Loucy (cell line): ENCODE measurements at regions not wholly inside any gene's neighbourhood (a gene's known extent, or its start where the extent isn't known, plus 50 kb on each side); places are given as distances from the start of the nearest gene placed in this dataset.

Source experiments
- H2AFZ ChIP-seq: fragments of 200-600 bp; sonication (generic); 2 replicates; pipeline ENCODE4 v1.6.0; 2016; ENCODE audit warnings: antibody characterized with exemption, mild to moderate bottlenecking, low read length, moderate library complexity
- H3F3A ChIP-seq: fragments of 200-600 bp; 2 replicates; pipeline ENCODE4 v1.6.0; 2016; ENCODE audit warnings: antibody characterized with exemption, low read depth, mild to moderate bottlenecking
- H3K27me3 ChIP-seq: fragments of 200-600 bp; sonication (generic); 2 replicates; pipeline ENCODE4 v1.6.1; 2014; ENCODE audit warnings: low read length, mild to moderate bottlenecking; ENCODE audit not compliant: insufficient read depth, poor library complexity, severe bottlenecking
- H3K36me3 ChIP-seq: fragments of 200-600 bp; sonication (generic); 2 replicates; pipeline ENCODE4 v1.6.1; 2016; ENCODE audit warnings: low read length; ENCODE audit not compliant: insufficient read depth
- H3K4me1 ChIP-seq: fragments of 200-600 bp; sonication (generic); 2 replicates; pipeline ENCODE4 v1.5.1; 2014; ENCODE audit warnings: low read length, mild to moderate bottlenecking; ENCODE audit not compliant: insufficient read depth, poor library complexity, severe bottlenecking
- H3K4me2 ChIP-seq: fragments of 200-600 bp; sonication (generic); 2 replicates; pipeline ENCODE4 v1.6.0; 2014; ENCODE audit warnings: antibody characterized with exemption, low read length, low read depth, mild to moderate bottlenecking; ENCODE audit not compliant: poor library complexity, severe bottlenecking
- H3K4me3 ChIP-seq: fragments of 200-600 bp; sonication (generic); 2 replicates; pipeline ENCODE4 v1.5.1; 2014; ENCODE audit warnings: low read length, mild to moderate bottlenecking, mixed read lengths; ENCODE audit not compliant: poor library complexity, severe bottlenecking
- H3K79me2 ChIP-seq: fragments of 200-600 bp; sonication (generic); 2 replicates; pipeline ENCODE4 v1.6.1; 2014; ENCODE audit warnings: low read length; ENCODE audit not compliant: insufficient read depth
- H3K9ac ChIP-seq: fragments of 200-600 bp; sonication (generic); 2 replicates; pipeline ENCODE4 v1.6.0; 2014; ENCODE audit warnings: mild to moderate bottlenecking, low read depth, low read length, moderate library complexity; ENCODE audit not compliant: poor library complexity, severe bottlenecking
- H3K9me2 ChIP-seq: fragments of 200-600 bp; sonication (generic); replicated peaks from 2 replicates; pipeline ENCODE4 v1.6.1; 2016; ENCODE audit warnings: low read depth, low read length, mixed read lengths
- H3K9me3 ChIP-seq: fragments of 200-600 bp; sonication (generic); 2 replicates; pipeline ENCODE4 v1.6.1; 2014; ENCODE audit warnings: mild to moderate bottlenecking, antibody characterized with exemption, low read length, low read depth; ENCODE audit not compliant: insufficient read depth
- H4K20me1 ChIP-seq: fragments of 200-600 bp; sonication (generic); 2 replicates; pipeline ENCODE4 v1.6.0; 2014; ENCODE audit warnings: antibody characterized with exemption, low read length, mild to moderate bottlenecking; ENCODE audit not compliant: insufficient read depth, poor library complexity, severe bottlenecking
- CTCF ChIP-seq: fragments of 200-600 bp; sonication (generic); conservative IDR thresholded peaks from 2 replicates; pipeline ENCODE4 v1.5.1; 2014; ENCODE audit warnings: mild to moderate bottlenecking, antibody characterized with exemption, low read length
- EZH2phosphoT487 ChIP-seq: fragments of 200-600 bp; IDR thresholded peaks from 2 replicates; pipeline ENCODE4 v1.6.1; 2018; ENCODE audit warnings: antibody characterized with exemption, mild to moderate bottlenecking, moderate library complexity, borderline replicate concordance

GRCh38 chr6:85185977-85186376, 263.9 kb upstream of the NT5E start:
- no peak overlapping the region for H2AFZ ChIP-seq
- H3K9ac ChIP-seq, result no peak overlapping the region
- no peaks in the 10 kb centered on the region for H3K27me3 ChIP-seq
- H3F3A ChIP-seq, result no peaks in the 10 kb centered on the region
- no peaks in the 10 kb centered on the region; the same call in 1 of the 2 replicates for H3K9me3 ChIP-seq
- no peaks in the 10 kb centered on the region for H4K20me1 ChIP-seq
- no peaks in the 10 kb centered on the region for H3K9me2 ChIP-seq
- no peak for TF ChIP-seq CTCF
- no peak for TF ChIP-seq EZH2phosphoT487
- no peaks in the 10 kb centered on the region for H3K36me3 ChIP-seq
- H3K79me2 ChIP-seq, result no peaks in the 10 kb centered on the region
- H3K4me3 ChIP-seq, result no peak overlapping the region
- H3K4me2 ChIP-seq, result no peak overlapping the region
- H3K4me1 ChIP-seq, result no peaks in the 10 kb centered on the region

- no peak for TF ChIP-seq CTCF
- TF ChIP-seq EZH2phosphoT487, result no peak
- no peak overlapping the region for H3K4me3 ChIP-seq
- H3K4me1 ChIP-seq, result no peaks in the 10 kb centered on the region
- H3K9ac ChIP-seq, result no peak overlapping the region
- no peaks in the 10 kb centered on the region for H4K20me1 ChIP-seq
- no peak overlapping the region for H3K4me2 ChIP-seq
- H2AFZ ChIP-seq, result no peak overlapping the region
- H3K36me3 ChIP-seq, result no peaks in the 10 kb centered on the region
- H3K79me2 ChIP-seq, result no peaks in the 10 kb centered on the region
- no peaks in the 10 kb centered on the region for H3K9me2 ChIP-seq
- H3K27me3 ChIP-seq, result no peaks in the 10 kb centered on the region
- no peaks in the 10 kb centered on the region for H3K9me3 ChIP-seq
- H3F3A ChIP-seq, result no peaks in the 10 kb centered on the region
Observed at GRCh38 chr6:85183841-85184240, 266.0 kb upstream of the NT5E start.

GRCh38 chr6:85172705-85173104, 277.2 kb upstream of the NT5E start:
- TF ChIP-seq EZH2phosphoT487 (no peak), CTCF (no peak)
- no peaks in the 10 kb centered on the region for H3K36me3 ChIP-seq
- H3K9ac ChIP-seq, result no peak overlapping the region

More at GRCh38 chr6:85172705-85173104, 277.2 kb upstream of the NT5E start:
- Histone ChIP-seq H2AFZ (no peak overlapping the region), H4K20me1 (no peaks in the 10 kb centered on the region), H3K9me3 (no peaks in the 10 kb centered on the region), H3K9me2 (no peaks in the 10 kb centered on the region), H3K27me3 (no peaks in the 10 kb centered on the region), H3K4me1 (no peaks in the 10 kb centered on the region), H3K4me3 (no peak overlapping the region), H3K4me2 (no peak overlapping the region), H3K79me2 (no peaks in the 10 kb centered on the region), H3F3A (no peaks in the 10 kb centered on the region)
